HCT116 (cell line): ENCODE measurements at regions not wholly inside any gene's neighbourhood (a gene's known extent, or its start where the extent isn't known, plus 50 kb on each side); places are given as distances from the start of the nearest gene placed in this dataset.

Source experiments
- ATAC-seq: fragments of 200-7000 bp; cut with Tn5 transposase; 2 replicates; pipeline ENCODE4 v1.9.1; 2020; ENCODE audit warnings: mild to moderate bottlenecking, moderate library complexity
- BruUV-seq: library from RNA; stranded (reverse); fragments of 400-500 nt; replicated peaks from 2 replicates; lab custom pipeline; 2021; lab: Mats Ljungman, UMichigan
- CTCF ChIA-PET: fragments of 300-600 bp; sonication (Branson Sonifier 250); formaldehyde crosslinking; loops from one replicate; lab custom pipeline; 2021; ENCODE audit warnings: antibody characterized with exemption; lab: Charles Lee
- POLR2A ChIA-PET: fragments of 300-600, 350-600 bp; sonication (Branson Sonifier 250); formaldehyde crosslinking; loops from one replicate; lab custom pipeline; 2021; ENCODE audit warnings: antibody characterized with exemption; lab: Charles Lee
- RAD21 ChIA-PET, 2 experiments: fragments of 300-600 bp; sonication (Branson Sonifier 250); formaldehyde crosslinking; loops; one replicate each; lab custom pipeline; 2023; ENCODE audit warnings: low total read pairs in 2 of 2; ENCODE audit not compliant: uncharacterized antibody in 2 of 2, unreplicated experiment in 2 of 2, low non-redundant PET in 1 of 2; lab: Charles Lee
- DNase-seq: peaks from one replicate; pipeline ENCODE4 v3.0.0-alpha.2; 2010; ENCODE audit warnings: low read depth, low spot score
- H2AFZ ChIP-seq: fragments of 200-600 bp; shearing (Covaris generic), sonication (generic); 2 replicates; pipeline ENCODE4 v1.6.1; 2017; ENCODE audit warnings: low read depth, mixed run types, mixed read lengths, antibody characterized with exemption, low read length; ENCODE audit not compliant: poor library complexity, severe bottlenecking
- H3K27ac ChIP-seq: 2 replicates; pipeline ENCODE4 v1.5.1; 2012; ENCODE audit warnings: low read depth, low read length
- H3K27me3 ChIP-seq: fragments of 200-600 bp; sonication (generic); 2 replicates; pipeline ENCODE4 v1.6.1; 2016; ENCODE audit warnings: mixed run types, low read length, mixed read lengths; ENCODE audit not compliant: insufficient read depth
- H3K36me3 ChIP-seq, 2 experiments: fragments of 200-500 bp in 1 of 2; fragments of 200-600 bp in 1 of 2; sonication (Bioruptor generic) in 1 of 2; sonication (generic) in 1 of 2; 2 replicates each; pipeline versions ENCODE4 v1.5.1 to v1.6.1; 2014 to 2016; ENCODE audit warnings: low read length in 2 of 2, inconsistent platforms in 1 of 2, mixed read lengths in 1 of 2, mixed run types in 1 of 2; ENCODE audit not compliant: insufficient read depth in 2 of 2, control insufficient read depth in 1 of 2
- H3K4me1 ChIP-seq, 2 experiments: fragments of 200-600 bp in 1 of 2; sonication (generic) in 1 of 2; 2 replicates each; pipeline versions ENCODE4 v1.5.1 to v1.6.1; 2012 to 2017; ENCODE audit warnings: low read length in 2 of 2, inconsistent platforms in 1 of 2, mild to moderate bottlenecking in 1 of 2, mixed read lengths in 1 of 2, mixed run types in 1 of 2, moderate library complexity in 1 of 2; ENCODE audit not compliant: insufficient read depth in 2 of 2, control insufficient read depth in 1 of 2
- H3K4me2 ChIP-seq: fragments of 200-600 bp; sonication (generic); 2 replicates; pipeline ENCODE4 v1.6.1; 2017; ENCODE audit warnings: mixed run types, low read length, mixed read lengths
- H3K4me3 ChIP-seq, 2 experiments: fragments of 200-600 bp in 1 of 2; sonication (generic) in 1 of 2; replicated peaks in 1 of 2; 2 replicates each; pipeline ENCODE4 v1.5.1; 2011 to 2016; ENCODE audit warnings: low read length in 2 of 2, control low read depth in 1 of 2, low read depth in 1 of 2, mild to moderate bottlenecking in 1 of 2, mixed read lengths in 1 of 2, mixed run types in 1 of 2
- H3K79me2 ChIP-seq: fragments of 200-600 bp; sonication (generic); 2 replicates; pipeline ENCODE4 v1.6.1; 2017; ENCODE audit warnings: mild to moderate bottlenecking, mixed run types, low read length, moderate library complexity, mixed read lengths; ENCODE audit not compliant: insufficient read depth
- H3K9ac ChIP-seq: fragments of 200-600 bp; sonication (generic); 2 replicates; pipeline ENCODE4 v1.6.1; 2016; ENCODE audit warnings: low read length, mixed read lengths
- H3K9me2 ChIP-seq: fragments of 200-600 bp; sonication (generic), shearing (Covaris generic); 2 replicates; pipeline ENCODE4 v1.6.1; 2017; ENCODE audit warnings: mixed run types, mild to moderate bottlenecking, moderate library complexity; ENCODE audit not compliant: insufficient read depth
- H3K9me3 ChIP-seq, 2 experiments: fragments of 200-500 bp in 1 of 2; fragments of 200-600 bp in 1 of 2; sonication (Bioruptor generic) in 1 of 2; sonication (generic) in 1 of 2; 2 replicates each; pipeline ENCODE4 v1.6.1; 2014 to 2017; ENCODE audit warnings: low read length in 2 of 2, mixed read lengths in 2 of 2, inconsistent platforms in 1 of 2, low read depth in 1 of 2, mild to moderate bottlenecking in 1 of 2, mixed run types in 1 of 2, moderate library complexity in 1 of 2; ENCODE audit not compliant: control insufficient read depth in 1 of 2, insufficient read depth in 1 of 2
- H4K20me1 ChIP-seq: fragments of 200-600 bp; sonication (generic), shearing (Covaris generic); 2 replicates; pipeline ENCODE4 v1.6.1; 2017; ENCODE audit warnings: mixed run types, mild to moderate bottlenecking, moderate library complexity; ENCODE audit not compliant: insufficient read depth
- CTCF ChIP-seq, 3 experiments: fragments of 200-600 bp in 1 of 3; sonication (generic) in 1 of 3; IDR thresholded peaks in 2 of 3; conservative IDR thresholded peaks in 1 of 3; 2 replicates each; pipeline ENCODE4 v1.5.1; 2012 to 2017; ENCODE audit warnings: low read depth in 2 of 3, low read length in 2 of 3, antibody characterized with exemption in 1 of 3, borderline replicate concordance in 1 of 3, control low read depth in 1 of 3, mild to moderate bottlenecking in 1 of 3, mixed read lengths in 1 of 3, mixed run types in 1 of 3, moderate library complexity in 1 of 3; ENCODE audit not compliant: insufficient read depth in 1 of 3
- EGR1 ChIP-seq: IDR thresholded peaks from 2 replicates; pipeline ENCODE4 v1.6.1; 2012; ENCODE audit warnings: low read depth
- JUND ChIP-seq: IDR thresholded peaks from 2 replicates; pipeline ENCODE4 v1.6.1; 2012
- MAX ChIP-seq: IDR thresholded peaks from 2 replicates; pipeline ENCODE4 v1.6.1; 2012
- RAD21 ChIP-seq: IDR thresholded peaks from 2 replicates; pipeline ENCODE4 v1.6.1; 2012; ENCODE audit warnings: low read depth, mild to moderate bottlenecking
- ZFX ChIP-seq: fragments of 450-650 bp; IDR thresholded peaks from 2 replicates; pipeline ENCODE4 v1.6.1; 2017
- ZNF274 ChIP-seq: fragments of 200-500 bp; sonication (Bioruptor generic); IDR thresholded peaks from 2 replicates; pipeline ENCODE4 v1.6.1; 2014; ENCODE audit warnings: mild to moderate bottlenecking, low read depth, low read length, inconsistent platforms
- intact Hi-C: fragments of 100-400 bp; cut with micrococcal nuclease; formaldehyde crosslinking; loops from 2 replicates; pipeline ENCODE4 v1.10.0; 2022

GRCh38 chr2:39913648-39914461 lies 134.8 kb upstream of the THUMPD2 start:
- H3K9me2 ChIP-seq: no peaks in the 10 kb centered on the region
- ChIA-PET POLR2A (interaction anchor here (0.7 kb wide), 1 partner anchor 641 kb away, joined by 3 read pairs; no protein-coding TSS in a partner anchor), RAD21 (interaction anchor here (0.7 to 1.0 kb wide), 3 partner anchors 641 to 1940 kb away, joined by 3 to 5 read pairs (median 4); no protein-coding TSS in a partner anchor), CTCF (interaction anchor here (0.6 to 1.8 kb wide), 20 partner anchors 10 to 1940 kb away, joined by 3 to 24 read pairs (median 5); no protein-coding TSS in a partner anchor)
- H3K27ac ChIP-seq: no peak overlapping the region
- H3K36me3 ChIP-seq: no peaks in the 10 kb centered on the region
- no peak overlapping the region for H3K9ac ChIP-seq
- ATAC-seq: peak; percentile 72
- H3K27me3 ChIP-seq: peaks cover 39% of the 10 kb centered on the region
- H3K79me2 ChIP-seq: no peaks in the 10 kb centered on the region
- H3K4me3 ChIP-seq: no peak overlapping the region
- BruUV-seq: no TSS peak
- H4K20me1 ChIP-seq: no peaks in the 10 kb centered on the region
- no peaks in the 10 kb centered on the region for H3K4me1 ChIP-seq
- H3K4me2 ChIP-seq: no peak overlapping the region
- intact Hi-C loops: loop anchor here (1.0 to 5.0 kb wide), 6 partner anchors 573 to 1868 kb away; no protein-coding TSS in a partner anchor
- DNase-seq: peak; percentile 59
- H2AFZ ChIP-seq: no peak overlapping the region
- TF ChIP-seq ZFX: no peak
- no peak for TF ChIP-seq ZNF274
- no peak for TF ChIP-seq JUND
- TF ChIP-seq MAX: 0 out of 2 replicates have a peak, but pooled peaks have one; percentile 27
- TF ChIP-seq RAD21: peak; percentile 91
- TF ChIP-seq CTCF (IDR thresholded peaks at IDR 0.05 in 2 of 3, conservative IDR thresholded peaks at IDR 0.05 in 1 of 3; ENCODE audit: borderline replicate concordance in 1 of 3, insufficient read depth in 1 of 3, low read depth in 2 of 3, low read length in 2 of 3): peak; percentile 64 to 84 (median 64)
- TF ChIP-seq EGR1: 0 out of 2 replicates have a peak, but pooled peaks have one; percentile 19
- H3K9me3 ChIP-seq: no peaks in the 10 kb centered on the region
